SH-SY5Y (cell line): ENCODE measurements at regions not wholly inside any gene's neighbourhood (a gene's known extent, or its start where the extent isn't known, plus 50 kb on each side); places are given as distances from the start of the nearest gene placed in this dataset.

Source experiments
- GATA2 ChIP-seq: IDR thresholded peaks from 2 replicates; pipeline ENCODE4 v1.6.1; 2011; ENCODE audit warnings: mild to moderate bottlenecking, low read depth, low read length
- GATA3 ChIP-seq: IDR thresholded peaks from 2 replicates; pipeline ENCODE4 v1.6.1; 2011; ENCODE audit warnings: low read depth, mild to moderate bottlenecking, low read length, moderate library complexity

- TF ChIP-seq GATA2 (no peak), GATA3 (no peak)
These were observed 571.4 kb upstream of the ZNF804A start for GRCh38 chr2:184026961-184027360.
